CD14-positive monocyte (primary cell): ENCODE measurements at regions not wholly inside any gene's neighbourhood (a gene's known extent, or its start where the extent isn't known, plus 50 kb on each side); places are given as distances from the start of the nearest gene placed in this dataset.

Experiments used
- DNase-seq, 3 donors: peaks; one replicate each; pipeline ENCODE4 v3.0.0-alpha.2; 2011 to 2022
- H2AFZ ChIP-seq: 2 replicates; pipeline ENCODE4 v1.6.0; 2012; ENCODE audit warnings: mild to moderate bottlenecking, low read depth, low read length, inconsistent platforms; ENCODE audit not compliant: insufficient read depth, poor library complexity, severe bottlenecking
- H3K27ac ChIP-seq, 2 donors: 1 replicate in 1 of 2; 2 replicates in 1 of 2; pipeline ENCODE4 v1.5.1; 2012 to 2013; ENCODE audit warnings: low read length in 2 of 2, control low read depth in 1 of 2, inconsistent platforms in 1 of 2, low read depth in 1 of 2, mild to moderate bottlenecking in 1 of 2
- H3K27me3 ChIP-seq, 2 donors: one replicate each; pipeline versions ENCODE4 v1.6.0 to v1.6.1; 2011 to 2013; ENCODE audit warnings: low read length in 2 of 2; ENCODE audit not compliant: control insufficient read depth in 2 of 2, insufficient read depth in 2 of 2
- H3K36me3 ChIP-seq, 2 donors: replicated peaks in 1 of 2; 1 replicate in 1 of 2; 2 replicates in 1 of 2; pipeline versions ENCODE4 v1.5.1 to v1.6.1; 2012 to 2013; ENCODE audit warnings: low read length in 2 of 2, control low read depth in 1 of 2, inconsistent platforms in 1 of 2, mild to moderate bottlenecking in 1 of 2; ENCODE audit not compliant: insufficient read depth in 2 of 2, control insufficient read depth in 1 of 2
- H3K4me1 ChIP-seq, 2 donors: 1 replicate in 1 of 2; 2 replicates in 1 of 2; pipeline versions ENCODE4 v1.5.1 to v1.6.1; 2012 to 2013; ENCODE audit warnings: low read length in 2 of 2, control low read depth in 1 of 2, inconsistent platforms in 1 of 2, mild to moderate bottlenecking in 1 of 2, moderate library complexity in 1 of 2; ENCODE audit not compliant: insufficient read depth in 2 of 2, control insufficient read depth in 1 of 2
- H3K4me2 ChIP-seq: replicated peaks from 2 replicates; pipeline ENCODE3; 2012; ENCODE audit warnings: low read length, moderate library complexity, mild to moderate bottlenecking; ENCODE audit not compliant: poor library complexity, severe bottlenecking; ENCODE audit errors: extremely low read depth
- H3K4me3 ChIP-seq, 3 experiments: fragments of 200-600 bp in 1 of 3; sonication (generic) in 1 of 3; replicated peaks in 1 of 3; 1 replicate in 2 of 3; 2 replicates in 1 of 3; pipeline ENCODE4 v1.5.1; 2011 to 2013; ENCODE audit warnings: low read length in 3 of 3, mild to moderate bottlenecking in 3 of 3, control low read depth in 2 of 3, low read depth in 2 of 3, inconsistent platforms in 1 of 3, moderate library complexity in 1 of 3
- H3K79me2 ChIP-seq: 2 replicates; pipeline ENCODE4 v1.6.0; 2012; ENCODE audit warnings: mild to moderate bottlenecking, control low read depth, inconsistent platforms, low read length, moderate library complexity; ENCODE audit not compliant: insufficient read depth
- H3K9ac ChIP-seq: 2 replicates; pipeline ENCODE4 v1.6.0; 2017; ENCODE audit warnings: low read length, mild to moderate bottlenecking; ENCODE audit not compliant: insufficient read depth, poor library complexity, severe bottlenecking
- H3K9me3 ChIP-seq, 2 donors: replicated peaks in 1 of 2; 1 replicate in 1 of 2; 2 replicates in 1 of 2; pipeline versions ENCODE4 v1.5.1 to v1.6.1; 2012 to 2013; ENCODE audit warnings: low read length in 2 of 2, control low read depth in 1 of 2; ENCODE audit not compliant: control insufficient read depth in 1 of 2, insufficient read depth in 1 of 2
- H4K20me1 ChIP-seq: 2 replicates; pipeline ENCODE4 v1.6.0; 2012; ENCODE audit warnings: mild to moderate bottlenecking, low read length, control low read depth, moderate library complexity; ENCODE audit not compliant: insufficient read depth
- H3K27ac Mint-ChIP-seq, 7 donors: one replicate each; pipeline ENCODE4 v1.8.0; 2020; ENCODE audit warnings: mild to moderate bottlenecking in 7 of 7, mixed read lengths in 7 of 7, moderate library complexity in 6 of 7, inconsistent platforms in 2 of 7
- H3K27me3 Mint-ChIP-seq, 3 donors: one replicate each; pipeline ENCODE4 v1.8.0; 2021 to 2022; ENCODE audit warnings: low read depth in 3 of 3, mild to moderate bottlenecking in 3 of 3, mixed read lengths in 3 of 3, moderate library complexity in 3 of 3, inconsistent platforms in 1 of 3
- H3K36me3 Mint-ChIP-seq, 2 donors: one replicate each; pipeline ENCODE4 v1.8.0; 2020; ENCODE audit warnings: mixed read lengths in 2 of 2, inconsistent platforms in 1 of 2, mild to moderate bottlenecking in 1 of 2
- H3K4me1 Mint-ChIP-seq: one replicate; pipeline ENCODE4 v1.8.0; 2020; ENCODE audit warnings: mild to moderate bottlenecking, mixed read lengths
- H3K4me3 Mint-ChIP-seq, 2 donors: one replicate each; pipeline ENCODE4 v1.8.0; 2020; ENCODE audit warnings: mild to moderate bottlenecking in 2 of 2, mixed read lengths in 2 of 2, moderate library complexity in 1 of 2
- H3K9me3 Mint-ChIP-seq, 7 donors: one replicate each; pipeline ENCODE4 v1.8.0; 2020 to 2022; ENCODE audit warnings: mixed read lengths in 7 of 7, mild to moderate bottlenecking in 6 of 7, moderate library complexity in 6 of 7, inconsistent platforms in 2 of 7
- WGBS: methylation state at CpG from one replicate; pipeline ENCODE4 v1.1.5; 2013; ENCODE audit warnings: missing lambda C conversion rate; ENCODE audit not compliant: insufficient coverage; 5-methylcytosine and 5-hydroxymethylcytosine counted together
- intact Hi-C, 2 donors: fragments of 100-400 bp; cut with micrococcal nuclease; formaldehyde crosslinking; loops; one replicate each; pipeline versions ENCODE4 v1.15.0 to v1.15.1; 2023
- TF ChIP-seq, protein P1 (sequence below): fragments of 200-600 bp; IDR thresholded peaks from one replicate; pipeline ENCODE4 v1.8.0; 2022; ENCODE audit warnings: antibody characterized with exemption, mild to moderate bottlenecking

DNA sequence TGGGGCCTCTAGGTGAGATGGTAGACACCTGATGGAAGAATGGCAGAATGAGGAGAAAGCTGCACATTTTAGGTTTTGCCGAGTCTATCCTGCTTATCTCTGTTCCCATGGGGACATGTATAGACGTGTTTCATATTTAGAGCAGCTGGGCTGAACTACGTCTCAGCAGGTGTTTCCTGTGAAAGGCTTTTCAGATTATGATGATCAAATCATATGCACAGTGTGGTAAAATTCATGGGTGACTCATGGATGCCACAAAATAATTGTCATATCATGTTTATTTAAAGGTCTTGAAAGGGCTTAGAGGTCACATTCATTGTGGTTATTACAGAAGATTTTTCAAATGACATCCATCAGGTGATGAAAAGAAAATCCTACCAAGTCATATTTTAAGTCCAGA, 90.5 kb downstream of the ICOS start:
- H3K27ac Mint-ChIP-seq, result no peak overlapping the region

DNA sequence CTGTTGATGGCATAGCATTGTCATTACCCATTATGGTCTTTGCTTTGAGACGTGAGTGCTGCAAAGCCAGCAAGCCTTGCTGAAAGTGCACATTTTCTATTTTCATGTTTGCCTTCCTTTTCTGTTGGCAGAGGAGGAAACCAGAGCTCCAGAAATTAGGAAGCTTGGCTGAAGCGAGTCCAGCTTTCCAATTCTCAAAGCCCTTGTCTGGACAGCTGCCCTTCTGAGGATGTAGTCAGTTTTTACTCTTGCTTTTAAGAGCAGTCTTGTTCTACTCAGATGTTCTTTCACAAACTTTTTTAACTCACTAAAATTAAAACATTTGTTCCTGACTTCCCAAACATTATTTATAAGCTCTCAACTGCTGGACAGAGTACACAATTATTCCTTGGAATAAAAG, 93.8 kb downstream of the ICOS start:
- WGBS, result no CpG with 5 or more reads among the region's 2 CpGs
- no peak overlapping the region for H3K27ac ChIP-seq
- Mint-ChIP-seq H3K9me3 (peaks cover 0 to 5% (median 0%) of the 10 kb centered on the region in 7 donors), H3K36me3 (no peaks in the 10 kb centered on the region), H3K27me3 (peaks cover 0 to 6% (median 0%) of the 10 kb centered on the region in 3 donors), H3K27ac (no peak overlapping the region), H3K4me1 (peaks cover 3% of the 10 kb centered on the region), H3K4me3 (no peak overlapping the region)
- no peak overlapping the region for H3K4me3 ChIP-seq
- H3K9me3 ChIP-seq, result no peaks in the 10 kb centered on the region
- TF ChIP-seq, protein P1, sequence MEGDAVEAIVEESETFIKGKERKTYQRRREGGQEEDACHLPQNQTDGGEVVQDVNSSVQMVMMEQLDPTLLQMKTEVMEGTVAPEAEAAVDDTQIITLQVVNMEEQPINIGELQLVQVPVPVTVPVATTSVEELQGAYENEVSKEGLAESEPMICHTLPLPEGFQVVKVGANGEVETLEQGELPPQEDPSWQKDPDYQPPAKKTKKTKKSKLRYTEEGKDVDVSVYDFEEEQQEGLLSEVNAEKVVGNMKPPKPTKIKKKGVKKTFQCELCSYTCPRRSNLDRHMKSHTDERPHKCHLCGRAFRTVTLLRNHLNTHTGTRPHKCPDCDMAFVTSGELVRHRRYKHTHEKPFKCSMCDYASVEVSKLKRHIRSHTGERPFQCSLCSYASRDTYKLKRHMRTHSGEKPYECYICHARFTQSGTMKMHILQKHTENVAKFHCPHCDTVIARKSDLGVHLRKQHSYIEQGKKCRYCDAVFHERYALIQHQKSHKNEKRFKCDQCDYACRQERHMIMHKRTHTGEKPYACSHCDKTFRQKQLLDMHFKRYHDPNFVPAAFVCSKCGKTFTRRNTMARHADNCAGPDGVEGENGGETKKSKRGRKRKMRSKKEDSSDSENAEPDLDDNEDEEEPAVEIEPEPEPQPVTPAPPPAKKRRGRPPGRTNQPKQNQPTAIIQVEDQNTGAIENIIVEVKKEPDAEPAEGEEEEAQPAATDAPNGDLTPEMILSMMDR, result no peak
- no peak for DNase-seq
- no peaks in the 10 kb centered on the region for H3K27me3 ChIP-seq
- H3K79me2 ChIP-seq, result no peaks in the 10 kb centered on the region
- no peaks in the 10 kb centered on the region for H3K36me3 ChIP-seq
- no peak overlapping the region for H3K4me2 ChIP-seq
- no peak overlapping the region for H2AFZ ChIP-seq
- intact Hi-C loops, result no loop called here
- H3K9ac ChIP-seq, result no peak overlapping the region
- H3K4me1 ChIP-seq, result no peaks in the 10 kb centered on the region
- H4K20me1 ChIP-seq, result no peaks in the 10 kb centered on the region

More for the DNA sequence above, 90.5 kb downstream of the ICOS start:
- H3K36me3 Mint-ChIP-seq, result no peaks in the 10 kb centered on the region
- Histone ChIP-seq H3K9me3 (no peaks in the 10 kb centered on the region), H3K4me2 (no peak overlapping the region), H2AFZ (peak overlapping the region; percentile 1), H3K4me3 (no peak overlapping the region), H3K36me3 (no peaks in the 10 kb centered on the region), H3K4me1 (no peaks in the 10 kb centered on the region), H4K20me1 (no peaks in the 10 kb centered on the region), H3K27ac (no peak overlapping the region), H3K9ac (no peak overlapping the region), H3K79me2 (no peaks in the 10 kb centered on the region), H3K27me3 (no peaks in the 10 kb centered on the region)
- TF ChIP-seq, protein P1, result no peak
- H3K27me3 Mint-ChIP-seq, result peaks cover 0 to 4% (median 2%) of the 10 kb centered on the region in 3 donors
- no peak for DNase-seq
- intact Hi-C loops, result no loop called here
- no peaks in the 10 kb centered on the region for H3K4me1 Mint-ChIP-seq
- no peak overlapping the region for H3K4me3 Mint-ChIP-seq
- 0% methylated on average over 2 of the region's 3 CpGs for WGBS
- H3K9me3 Mint-ChIP-seq, result peaks cover 0 to 5% (median 0%) of the 10 kb centered on the region in 7 donors
